GM23338 (cell line): ENCODE measurements at regions not wholly inside any gene's neighbourhood (a gene's known extent, or its start where the extent isn't known, plus 50 kb on each side); places are given as distances from the start of the nearest gene placed in this dataset.

ENCODE experiments used
- ATAC-seq: fragments of 200-7000 bp; cut with Tn5 transposase; 3 replicates; pipeline ENCODE4 v1.9.1; 2020
- DNase-seq: peaks from one replicate; pipeline ENCODE4 v3.0.0-alpha.2; 2015; ENCODE audit warnings: low spot score
- H2AFZ ChIP-seq: fragments of 200-600 bp; sonication (generic); 2 replicates; pipeline ENCODE4 v1.8.0; 2016; ENCODE audit warnings: antibody characterized with exemption, mild to moderate bottlenecking, moderate library complexity
- H3F3A ChIP-seq: fragments of 200-600 bp; sonication (generic); replicated peaks from 2 replicates; pipeline ENCODE4 v1.8.0; 2017; ENCODE audit warnings: antibody characterized with exemption, mixed run types, low read depth
- H3K27ac ChIP-seq: fragments of 200-600 bp; sonication (generic); 2 replicates; pipeline ENCODE4 v1.6.1; 2016; ENCODE audit warnings: low read depth
- H3K27me3 ChIP-seq: fragments of 200-600 bp; sonication (generic); 2 replicates; pipeline ENCODE4 v1.8.0; 2016; ENCODE audit warnings: mild to moderate bottlenecking, mixed run types, moderate library complexity; ENCODE audit not compliant: insufficient read depth
- H3K36me3 ChIP-seq: fragments of 200-600 bp; sonication (generic); 2 replicates; pipeline ENCODE4 v1.8.0; 2016; ENCODE audit warnings: mild to moderate bottlenecking; ENCODE audit not compliant: insufficient read depth
- H3K4me1 ChIP-seq: fragments of 200-600 bp; sonication (generic); 2 replicates; pipeline ENCODE4 v1.8.0; 2016; ENCODE audit warnings: mild to moderate bottlenecking, moderate library complexity; ENCODE audit not compliant: insufficient read depth
- H3K4me2 ChIP-seq: fragments of 200-600 bp; sonication (generic); 2 replicates; pipeline ENCODE4 v1.7.1; 2017; ENCODE audit warnings: mixed run types
- H3K4me3 ChIP-seq: fragments of 200-600 bp; sonication (generic); 2 replicates; pipeline ENCODE4 v1.6.1; 2016; ENCODE audit warnings: mixed run types
- H3K79me2 ChIP-seq: fragments of 200-600 bp; sonication (generic); replicated peaks from 2 replicates; pipeline ENCODE4 v1.8.0; 2017; ENCODE audit warnings: mild to moderate bottlenecking; ENCODE audit not compliant: insufficient read depth
- H3K9me2 ChIP-seq: fragments of 200-600 bp; sonication (generic); 2 replicates; pipeline ENCODE4 v1.8.0; 2017; ENCODE audit not compliant: insufficient read depth
- H4K20me1 ChIP-seq: fragments of 200-600 bp; sonication (generic); replicated peaks from 2 replicates; pipeline ENCODE4 v1.8.0; 2017; ENCODE audit warnings: mild to moderate bottlenecking; ENCODE audit not compliant: insufficient read depth
- H3K27ac Mint-ChIP-seq: 2 replicates; pipeline ENCODE4 v1.8.0; 2020; ENCODE audit warnings: inconsistent platforms, mild to moderate bottlenecking, moderate library complexity, mixed read lengths
- H3K27me3 Mint-ChIP-seq: 3 replicates; pipeline ENCODE4 v1.8.0; 2022; ENCODE audit warnings: low read depth, mild to moderate bottlenecking, moderate library complexity, mixed read lengths, inconsistent platforms; ENCODE audit not compliant: insufficient read depth, poor library complexity
- H3K36me3 Mint-ChIP-seq: 3 replicates; pipeline ENCODE4 v1.8.0; 2021; ENCODE audit warnings: low read depth, mild to moderate bottlenecking, inconsistent platforms, moderate library complexity, mixed read lengths
- H3K4me1 Mint-ChIP-seq: 3 replicates; pipeline ENCODE4 v1.8.0; 2020; ENCODE audit warnings: mild to moderate bottlenecking, inconsistent platforms, mixed read lengths
- H3K4me3 Mint-ChIP-seq: 3 replicates; pipeline ENCODE4 v1.8.0; 2021; ENCODE audit warnings: moderate library complexity, mild to moderate bottlenecking, inconsistent platforms, mixed read lengths
- H3K9me3 Mint-ChIP-seq: 3 replicates; pipeline ENCODE4 v1.8.0; 2020; ENCODE audit warnings: moderate library complexity, mild to moderate bottlenecking, inconsistent platforms, mixed read lengths
- CREB1 ChIP-seq: fragments of 250-450 bp; sonication (Bioruptor Pico); IDR thresholded peaks from 2 replicates; pipeline ENCODE4 v1.5.0; 2020; ENCODE audit warnings: low read depth, mild to moderate bottlenecking, moderate library complexity
- CTCF ChIP-seq, 2 experiments: fragments of 200-600 bp in 1 of 2; sonication (generic) in 1 of 2; conservative IDR thresholded peaks; 2 replicates each; pipeline versions ENCODE4 v1.5.1 to v1.6.1; 2016 to 2017; ENCODE audit warnings: antibody characterized with exemption in 2 of 2, low read depth in 2 of 2, mild to moderate bottlenecking in 2 of 2, moderate library complexity in 1 of 2
- ETS1 ChIP-seq: IDR thresholded peaks from 2 replicates; pipeline ENCODE4 v1.6.1; 2016; ENCODE audit warnings: antibody characterized with exemption
- EZH2 ChIP-seq: fragments of 200-600 bp; sonication (generic); IDR thresholded peaks from one replicate; pipeline ENCODE4 v1.8.0; 2017; ENCODE audit warnings: antibody characterized with exemption, mild to moderate bottlenecking, low read depth; ENCODE audit not compliant: unreplicated experiment
- EZH2phosphoT487 ChIP-seq: fragments of 200-600 bp; sonication (generic); IDR thresholded peaks from one replicate; pipeline ENCODE4 v1.8.1; 2018; ENCODE audit warnings: antibody characterized with exemption; ENCODE audit not compliant: unreplicated experiment
- JUNB ChIP-seq: IDR thresholded peaks from one replicate; pipeline ENCODE4 v1.6.1; 2016; ENCODE audit warnings: antibody characterized with exemption; ENCODE audit not compliant: unreplicated experiment
- NANOG ChIP-seq: IDR thresholded peaks from 2 replicates; pipeline ENCODE4 v1.6.1; 2016; ENCODE audit warnings: antibody characterized with exemption, borderline replicate concordance
- POLR2AphosphoS5 ChIP-seq: IDR thresholded peaks from 2 replicates; pipeline ENCODE4 v1.6.1; 2016; ENCODE audit warnings: antibody characterized with exemption, low read depth
- REST ChIP-seq: IDR thresholded peaks from one replicate; pipeline ENCODE4 v1.6.1; 2018; ENCODE audit warnings: antibody characterized with exemption; ENCODE audit not compliant: unreplicated experiment
- STAT1 ChIP-seq: IDR thresholded peaks from one replicate; pipeline ENCODE4 v1.6.1; 2016; ENCODE audit warnings: antibody characterized with exemption; ENCODE audit not compliant: unreplicated experiment
- ZNF114 ChIP-seq: fragments of 250-450 bp; sonication (Bioruptor Pico); IDR thresholded peaks from 2 replicates; pipeline ENCODE4 v1.5.0; 2020; ENCODE audit warnings: mild to moderate bottlenecking, moderate library complexity
- ZNF331 ChIP-seq: fragments of 250-450 bp; sonication (Bioruptor Pico); IDR thresholded peaks from 2 replicates; pipeline ENCODE4 v1.5.0; 2020; ENCODE audit warnings: low read depth, mild to moderate bottlenecking, moderate library complexity
- ZNF462 ChIP-seq: fragments of 250-450 bp; sonication (Bioruptor Pico); IDR thresholded peaks from 2 replicates; pipeline ENCODE4 v1.5.0; 2020; ENCODE audit warnings: mild to moderate bottlenecking, moderate library complexity

- Mint-ChIP-seq H3K4me3 (no peak overlapping the region), H3K27ac (no peak overlapping the region), H3K9me3 (no peaks in the 10 kb centered on the region), H3K27me3 (peaks cover 4% of the 10 kb centered on the region), H3K36me3 (no peaks in the 10 kb centered on the region), H3K4me1 (no peaks in the 10 kb centered on the region)
- H3F3A ChIP-seq: no peaks in the 10 kb centered on the region
- no peaks in the 10 kb centered on the region; the same call in 1 of the 2 replicates for H3K9me2 ChIP-seq
- no peaks in the 10 kb centered on the region for H3K36me3 ChIP-seq
- H3K27me3 ChIP-seq: no peaks in the 10 kb centered on the region
- no peaks in the 10 kb centered on the region for H4K20me1 ChIP-seq
- no peaks in the 10 kb centered on the region for H3K4me1 ChIP-seq
- TF ChIP-seq STAT1 (no peak), ZNF114 (no peak), REST (no peak), POLR2AphosphoS5 (no peak), ZNF331 (no peak), ETS1 (no peak), JUNB (no peak), CREB1 (CRISPR knock-in tag) (no peak), EZH2phosphoT487 (no peak), ZNF462 (CRISPR knock-in tag) (no peak), NANOG (no peak), CTCF (conservative IDR thresholded peaks at IDR 0.05; ENCODE audit: low read depth in 2 of 2) (no peak), EZH2 (no peak)
- no peak overlapping the region for H3K4me2 ChIP-seq
- no peak overlapping the region for H3K27ac ChIP-seq
- no peak overlapping the region for H3K4me3 ChIP-seq
- no peaks in the 10 kb centered on the region for H3K79me2 ChIP-seq
- no peak overlapping the region for H2AFZ ChIP-seq
- DNase-seq (no peak), ATAC-seq (no peak)
Observed at GRCh38 chr3:124316034-124316287, 324.0 kb upstream of the ROPN1 start.
